ENCODE measurements at regions not wholly inside any gene's neighbourhood (a gene's known extent, or its start where the extent isn't known, plus 50 kb on each side); places are given as distances from the start of the nearest gene placed in this dataset.

GRCh38 chr15:79572691-79573404 is 140.7 kb downstream of the MINAR1 start:
- TF ChIP-seq CTCF (IDR thresholded peaks at IDR 0.05): no peak
- no peak for TF ChIP-seq POLR2A (IDR thresholded peaks at IDR 0.05)
